MM.1S (cell line): ENCODE measurements at regions not wholly inside any gene's neighbourhood (a gene's known extent, or its start where the extent isn't known, plus 50 kb on each side); places are given as distances from the start of the nearest gene placed in this dataset.

ENCODE experiments used
- DNase-seq: peaks from one replicate; pipeline ENCODE4 v3.0.0-alpha.2; 2015
- H2AFZ ChIP-seq: fragments of 300-600 bp; sonication (generic); 2 replicates; pipeline ENCODE4 v1.6.0; 2016; ENCODE audit warnings: antibody characterized with exemption, low read length
- H3F3A ChIP-seq: fragments of 300-600 bp; sonication (generic); 2 replicates; pipeline ENCODE4 v1.6.1; 2016; ENCODE audit warnings: mild to moderate bottlenecking, antibody characterized with exemption, low read length, moderate library complexity, mixed read lengths; ENCODE audit not compliant: insufficient read depth
- H3K27ac ChIP-seq: fragments of 300-600 bp; sonication (generic); 2 replicates; pipeline ENCODE4 v1.5.1; 2016; ENCODE audit warnings: mild to moderate bottlenecking, low read length
- H3K27me3 ChIP-seq: fragments of 300-600 bp; sonication (generic); replicated peaks from 2 replicates; pipeline ENCODE4 v1.6.0; 2016; ENCODE audit warnings: low read length; ENCODE audit not compliant: insufficient read depth
- H3K36me3 ChIP-seq: fragments of 300-600 bp; sonication (generic); replicated peaks from 2 replicates; pipeline ENCODE4 v1.6.1; 2016; ENCODE audit warnings: mild to moderate bottlenecking, low read length, mixed read lengths; ENCODE audit not compliant: insufficient read depth
- H3K4me1 ChIP-seq: fragments of 300-600 bp; sonication (generic); 2 replicates; pipeline ENCODE4 v1.6.1; 2016; ENCODE audit warnings: low read length, mixed read lengths
- H3K4me2 ChIP-seq: fragments of 300-600 bp; sonication (generic); 2 replicates; pipeline ENCODE4 v1.6.0; 2016; ENCODE audit warnings: low read depth, low read length
- H3K4me3 ChIP-seq: fragments of 300-600 bp; sonication (generic); 2 replicates; pipeline ENCODE4 v1.5.1; 2016; ENCODE audit warnings: low read length, mixed read lengths
- H3K79me2 ChIP-seq: fragments of 300-600 bp; sonication (generic); 2 replicates; pipeline ENCODE4 v1.6.1; 2016; ENCODE audit warnings: mixed run types, low read length, mixed read lengths
- H3K9ac ChIP-seq: fragments of 300-600 bp; sonication (generic); 2 replicates; pipeline ENCODE4 v1.6.1; 2016; ENCODE audit warnings: low read length, mixed read lengths
- H3K9me2 ChIP-seq: fragments of 300-600 bp; sonication (generic); replicated peaks from 2 replicates; pipeline ENCODE4 v1.6.1; 2016; ENCODE audit warnings: mild to moderate bottlenecking, low read length, mixed read lengths; ENCODE audit not compliant: insufficient read depth
- H3K9me3 ChIP-seq: fragments of 300-600 bp; sonication (generic); replicated peaks from 2 replicates; pipeline ENCODE4 v1.6.1; 2016; ENCODE audit warnings: mild to moderate bottlenecking, low read length, mixed read lengths; ENCODE audit not compliant: insufficient read depth
- H4K20me1 ChIP-seq: fragments of 300-600 bp; sonication (generic); 2 replicates; pipeline ENCODE4 v1.6.1; 2016; ENCODE audit warnings: mild to moderate bottlenecking, low read length, moderate library complexity, mixed read lengths; ENCODE audit not compliant: insufficient read depth
- CTCF ChIP-seq: fragments of 300-600 bp; sonication (generic); IDR thresholded peaks from 2 replicates; pipeline ENCODE4 v1.5.1; 2016; ENCODE audit warnings: antibody characterized with exemption, low read length, mixed read lengths
- EZH2 ChIP-seq: fragments of 300-600 bp; sonication (generic); optimal IDR thresholded peaks from 2 replicates; pipeline ENCODE3; 2017; ENCODE audit warnings: low read depth, mild to moderate bottlenecking, antibody characterized with exemption, low read length, mixed read lengths
- EZH2phosphoT487 ChIP-seq: fragments of 300-600 bp; sonication (generic); IDR thresholded peaks from 2 replicates; pipeline ENCODE4 v1.6.1; 2018; ENCODE audit warnings: antibody characterized with exemption, low read length

GRCh38 chr5:93130624-93131490 lies 450.2 kb downstream of the NR2F1-AS1 start:
- Histone ChIP-seq H3K27ac (no peak overlapping the region), H3K9ac (no peak overlapping the region), H3K4me2 (no peak overlapping the region), H3K36me3 (no peaks in the 10 kb centered on the region), H3K9me2 (no peaks in the 10 kb centered on the region), H2AFZ (no peak overlapping the region), H3K79me2 (no peaks in the 10 kb centered on the region), H3K4me3 (no peak overlapping the region), H3K27me3 (no peaks in the 10 kb centered on the region), H3K9me3 (no peaks in the 10 kb centered on the region), H3F3A (no peaks in the 10 kb centered on the region), H4K20me1 (no peaks in the 10 kb centered on the region), H3K4me1 (no peaks in the 10 kb centered on the region)
- TF ChIP-seq EZH2 = no peak
- DNase-seq = no peak

- Histone ChIP-seq H3K79me2 (no peaks in the 10 kb centered on the region), H3F3A (no peaks in the 10 kb centered on the region), H3K4me1 (no peaks in the 10 kb centered on the region), H3K4me3 (no peak overlapping the region), H3K27ac (no peak overlapping the region), H3K9me3 (no peaks in the 10 kb centered on the region), H3K4me2 (no peak overlapping the region), H3K36me3 (no peaks in the 10 kb centered on the region), H3K9me2 (no peaks in the 10 kb centered on the region), H4K20me1 (no peaks in the 10 kb centered on the region), H3K9ac (no peak overlapping the region), H2AFZ (no peak overlapping the region), H3K27me3 (no peaks in the 10 kb centered on the region)
- TF ChIP-seq EZH2phosphoT487 = no peak
- no peak for TF ChIP-seq CTCF
- no peak for TF ChIP-seq EZH2
- no peak for DNase-seq
Observed at GRCh38 chr5:93126634-93127033, 454.4 kb downstream of the NR2F1-AS1 start.

GRCh38 chr5:93123127-93123526 lies 457.9 kb downstream of the NR2F1-AS1 start:
- no peak overlapping the region for H3K4me3 ChIP-seq
- TF ChIP-seq CTCF (no peak), EZH2phosphoT487 (no peak), EZH2 (no peak)
- no peaks in the 10 kb centered on the region for H3K4me1 ChIP-seq
- no peaks in the 10 kb centered on the region for H3K9me3 ChIP-seq
- no peak overlapping the region for H2AFZ ChIP-seq
- H3K27me3 ChIP-seq = no peaks in the 10 kb centered on the region
- no peak overlapping the region for H3K9ac ChIP-seq
- H3K4me2 ChIP-seq = no peak overlapping the region
- no peaks in the 10 kb centered on the region for H3K79me2 ChIP-seq
- H3F3A ChIP-seq = no peaks in the 10 kb centered on the region
- no peak overlapping the region for H3K27ac ChIP-seq
- no peaks in the 10 kb centered on the region for H3K36me3 ChIP-seq
- H3K9me2 ChIP-seq = no peaks in the 10 kb centered on the region
- H4K20me1 ChIP-seq = no peaks in the 10 kb centered on the region
- no peak for DNase-seq

GRCh38 chr5:93122446-93122845 lies 458.6 kb downstream of the NR2F1-AS1 start:
- no peak overlapping the region for H3K9ac ChIP-seq
- H3K9me2 ChIP-seq = no peaks in the 10 kb centered on the region
- H3K27ac ChIP-seq = no peak overlapping the region
- H3F3A ChIP-seq = no peaks in the 10 kb centered on the region
- H3K36me3 ChIP-seq = no peaks in the 10 kb centered on the region
- no peak for TF ChIP-seq CTCF
- TF ChIP-seq EZH2 = no peak
- no peak for TF ChIP-seq EZH2phosphoT487
- H3K4me3 ChIP-seq = no peak overlapping the region
- no peaks in the 10 kb centered on the region for H3K9me3 ChIP-seq
- H2AFZ ChIP-seq = no peak overlapping the region
- DNase-seq = no peak
- no peaks in the 10 kb centered on the region for H3K79me2 ChIP-seq
- H3K4me1 ChIP-seq = no peaks in the 10 kb centered on the region
- H4K20me1 ChIP-seq = no peaks in the 10 kb centered on the region
- no peaks in the 10 kb centered on the region for H3K27me3 ChIP-seq
- no peak overlapping the region for H3K4me2 ChIP-seq
